SK-N-SH treated with all-trans-retinoic acid at 6 μM for 48 hours (cell line): ENCODE measurements at regions not wholly inside any gene's neighbourhood (a gene's known extent, or its start where the extent isn't known, plus 50 kb on each side); places are given as distances from the start of the nearest gene placed in this dataset.

Source experiments
- ARNTL ChIP-seq: fragments of 450-650 bp; formaldehyde crosslinking; IDR thresholded peaks from 2 replicates; pipeline ENCODE4 v1.5.0; 2020; ENCODE audit warnings: low read depth, mild to moderate bottlenecking, moderate library complexity, borderline replicate concordance
- ESRRG ChIP-seq: fragments of 250-450 bp; sonication (Bioruptor Pico); IDR thresholded peaks from 2 replicates; pipeline ENCODE4 v1.6.1; 2021; ENCODE audit warnings: mild to moderate bottlenecking
- OSR1 ChIP-seq: fragments of 250-450 bp; sonication (Bioruptor Pico); IDR thresholded peaks from 2 replicates; pipeline ENCODE4 v1.8.0; 2022; ENCODE audit warnings: moderate library complexity, mild to moderate bottlenecking, inconsistent platforms
- TCF4 ChIP-seq: fragments of 250-450 bp; sonication (Bioruptor Pico); IDR thresholded peaks from 2 replicates; pipeline ENCODE4 v1.8.0; 2021; ENCODE audit warnings: mild to moderate bottlenecking, moderate library complexity, borderline replicate concordance
- TOX ChIP-seq: fragments of 250-450 bp; sonication (Bioruptor Pico); IDR thresholded peaks from 2 replicates; pipeline ENCODE4 v1.8.0; 2021; ENCODE audit warnings: mild to moderate bottlenecking, moderate library complexity, borderline replicate concordance
- ZC3H10 ChIP-seq: fragments of 250-450 bp; sonication (Bioruptor Pico); IDR thresholded peaks from 2 replicates; pipeline ENCODE4 v1.5.1; 2021; ENCODE audit warnings: mild to moderate bottlenecking, moderate library complexity
- ZFP30 ChIP-seq: fragments of 450-650 bp; formaldehyde crosslinking; IDR thresholded peaks from 2 replicates; pipeline ENCODE4 v1.5.0; 2022; ENCODE audit warnings: mild to moderate bottlenecking, moderate library complexity
- TF ChIP-seq, protein P1 (sequence below): fragments of 250-450 bp; sonication (Bioruptor Pico); IDR thresholded peaks from 2 replicates; pipeline ENCODE4 v1.8.0; 2021; ENCODE audit warnings: low read depth, mild to moderate bottlenecking, moderate library complexity, borderline replicate concordance

DNA sequence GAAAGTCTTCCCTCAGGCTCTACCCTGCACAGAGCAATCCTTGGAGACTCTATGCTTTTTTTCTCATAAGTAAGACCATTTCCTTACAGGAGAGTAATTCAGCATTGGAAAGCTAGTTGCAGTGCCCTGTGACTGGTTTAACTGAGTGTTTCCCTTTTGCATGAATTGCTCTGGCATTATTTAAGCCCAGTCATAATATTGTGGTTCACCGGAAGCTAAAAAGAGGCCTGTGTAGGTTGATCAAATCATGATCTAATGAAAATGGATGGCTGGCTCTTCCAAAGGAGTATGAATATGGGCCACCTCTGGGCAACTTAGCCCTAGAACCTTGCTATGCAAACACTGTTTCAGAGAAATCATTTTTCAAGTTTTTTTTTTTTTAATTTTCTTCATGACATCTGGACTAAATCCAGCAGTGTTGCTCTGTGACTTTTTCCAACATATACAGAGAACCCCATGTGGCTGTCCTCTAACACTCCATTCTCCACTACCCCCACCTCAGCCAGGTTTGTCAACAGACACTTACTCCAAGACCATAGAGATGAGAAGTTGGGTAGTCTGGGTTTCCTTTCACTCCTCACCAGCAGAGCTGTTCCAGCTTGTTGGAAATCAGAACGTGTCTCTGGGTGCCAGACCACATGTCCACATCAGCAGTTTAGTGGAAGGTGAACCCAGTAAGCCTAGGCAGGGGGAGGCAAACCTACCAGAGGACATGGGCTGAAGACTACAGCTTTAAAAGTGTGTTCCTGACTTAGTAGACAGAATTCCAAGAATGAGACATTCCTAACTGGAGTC lies 175.2 kb upstream of the SLC14A2 start:
- TF ChIP-seq ESRRG (CRISPR knock-in tag) (no peak), OSR1 (CRISPR knock-in tag) (no peak), ARNTL (CRISPR knock-in tag) (no peak), ZC3H10 (CRISPR knock-in tag) (no peak), TOX (CRISPR knock-in tag) (no peak), ZFP30 (no peak), TCF4 (CRISPR knock-in tag) (no peak)
- TF ChIP-seq, protein P1, sequence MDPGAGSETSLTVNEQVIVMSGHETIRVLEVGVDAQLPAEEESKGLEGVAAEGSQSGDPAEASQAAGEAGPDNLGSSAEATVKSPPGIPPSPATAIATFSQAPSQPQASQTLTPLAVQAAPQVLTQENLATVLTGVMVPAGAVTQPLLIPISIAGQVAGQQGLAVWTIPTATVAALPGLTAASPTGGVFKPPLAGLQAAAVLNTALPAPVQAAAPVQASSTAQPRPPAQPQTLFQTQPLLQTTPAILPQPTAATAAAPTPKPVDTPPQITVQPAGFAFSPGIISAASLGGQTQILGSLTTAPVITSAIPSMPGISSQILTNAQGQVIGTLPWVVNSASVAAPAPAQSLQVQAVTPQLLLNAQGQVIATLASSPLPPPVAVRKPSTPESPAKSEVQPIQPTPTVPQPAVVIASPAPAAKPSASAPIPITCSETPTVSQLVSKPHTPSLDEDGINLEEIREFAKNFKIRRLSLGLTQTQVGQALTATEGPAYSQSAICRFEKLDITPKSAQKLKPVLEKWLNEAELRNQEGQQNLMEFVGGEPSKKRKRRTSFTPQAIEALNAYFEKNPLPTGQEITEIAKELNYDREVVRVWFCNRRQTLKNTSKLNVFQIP (CRISPR knock-in tag), result no peak
